NCI-H128 (cell line): ENCODE measurements at regions not wholly inside any gene's neighbourhood (a gene's known extent, or its start where the extent isn't known, plus 50 kb on each side); places are given as distances from the start of the nearest gene placed in this dataset.

Experiments used
- DNase-seq: peaks from one replicate; lab custom pipeline; 2025; ENCODE audit not compliant: unreplicated experiment; lab: John Stamatoyannopoulos, UW

DNA sequence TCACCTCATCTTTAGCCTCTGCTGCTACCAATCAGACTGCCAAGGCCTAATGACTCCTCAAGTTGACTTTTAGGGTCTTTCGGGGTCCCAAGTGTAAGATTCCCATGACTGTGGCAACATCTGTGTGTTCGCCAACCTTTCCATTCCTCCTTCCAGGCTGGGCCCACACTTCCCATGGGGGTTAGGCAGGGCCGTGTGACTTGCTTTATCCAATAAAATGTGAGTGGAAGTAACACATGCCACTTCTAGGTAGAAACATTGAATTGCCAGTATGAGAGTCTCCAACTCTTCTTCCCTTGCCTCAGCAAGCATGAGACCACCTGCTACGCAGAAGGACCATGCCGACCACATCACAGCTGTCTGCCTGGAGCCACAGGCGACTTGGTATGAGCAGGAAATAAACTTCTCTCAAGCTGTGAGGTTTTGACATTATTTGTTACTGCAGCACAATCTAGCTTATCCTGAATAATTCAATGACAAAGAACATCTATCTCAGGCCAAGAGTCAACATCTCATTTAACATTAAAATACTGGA is 190.4 kb upstream of the IER5L start:
- no peak for DNase-seq

DNA sequence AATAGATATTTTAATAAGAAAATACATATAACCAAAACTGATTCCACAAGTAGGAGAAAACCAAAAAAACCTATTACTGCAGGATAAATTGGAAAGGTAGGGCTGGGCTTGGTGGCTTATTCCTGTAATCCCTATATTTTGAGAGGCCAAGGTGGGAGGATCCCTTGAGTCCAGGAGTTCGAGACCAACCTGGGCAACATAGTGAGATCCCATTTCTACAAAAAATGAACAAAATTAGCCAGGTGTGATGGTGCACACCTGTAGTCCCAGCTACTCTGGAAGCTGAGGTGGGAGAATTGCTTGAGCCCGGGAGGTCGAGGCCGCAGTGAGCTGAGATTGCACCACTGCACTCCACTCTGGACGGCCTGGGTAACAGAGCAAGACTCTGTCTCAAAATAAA is 189.2 kb upstream of the IER5L start:
- no peak for DNase-seq

DNA sequence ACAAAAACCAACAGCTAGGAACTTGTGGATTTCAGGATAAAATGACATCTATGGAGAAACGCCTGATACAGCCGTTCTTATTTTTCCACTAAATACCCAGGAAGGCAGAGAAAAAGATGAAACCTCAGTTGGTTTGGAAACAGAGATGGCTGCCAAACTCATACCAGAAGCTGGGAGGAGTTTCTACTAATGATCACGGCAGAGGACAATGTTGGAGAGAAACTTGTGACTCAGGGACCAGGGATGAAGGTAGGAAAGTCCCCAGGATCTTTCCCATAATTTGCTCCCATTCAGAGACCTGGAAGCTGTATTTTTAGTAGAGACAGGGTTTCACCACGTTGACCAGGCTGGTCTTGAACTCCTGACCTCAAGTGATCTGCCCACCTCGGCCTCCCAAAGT is 187.1 kb upstream of the IER5L start:
- DNase-seq, result no peak

DNA sequence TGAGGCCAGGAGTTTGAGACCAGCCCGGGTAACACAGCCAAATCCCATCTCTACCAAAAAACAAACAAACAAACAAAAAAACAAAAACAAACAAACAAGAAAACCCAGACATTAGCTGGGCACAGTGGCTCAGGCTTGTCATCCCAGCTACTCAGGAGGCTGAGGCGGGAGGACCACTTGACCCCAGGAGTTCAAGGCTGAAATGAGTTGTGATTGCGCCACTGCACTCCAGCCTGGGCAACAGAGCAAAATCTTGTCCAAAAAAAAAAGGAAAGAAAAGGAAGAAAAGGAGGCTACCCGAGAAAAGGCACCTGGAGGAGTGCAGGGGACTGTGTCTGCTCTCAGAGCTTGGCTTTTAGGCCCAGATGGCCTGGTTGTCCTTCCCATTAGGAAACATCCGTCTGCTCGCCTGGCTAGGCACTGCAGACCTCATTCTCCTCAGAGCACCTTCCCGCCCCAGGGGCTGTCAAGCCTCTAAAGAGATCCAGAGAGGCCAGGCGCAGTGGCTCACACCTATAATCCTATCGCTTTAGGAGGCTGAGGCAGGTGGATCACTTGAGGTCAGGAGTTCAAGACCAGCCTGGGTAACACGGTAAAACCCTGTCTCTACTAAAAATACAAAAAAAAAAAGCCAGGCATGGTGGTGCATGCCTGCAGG is 185.3 kb upstream of the IER5L start:
- no peak for DNase-seq

DNA sequence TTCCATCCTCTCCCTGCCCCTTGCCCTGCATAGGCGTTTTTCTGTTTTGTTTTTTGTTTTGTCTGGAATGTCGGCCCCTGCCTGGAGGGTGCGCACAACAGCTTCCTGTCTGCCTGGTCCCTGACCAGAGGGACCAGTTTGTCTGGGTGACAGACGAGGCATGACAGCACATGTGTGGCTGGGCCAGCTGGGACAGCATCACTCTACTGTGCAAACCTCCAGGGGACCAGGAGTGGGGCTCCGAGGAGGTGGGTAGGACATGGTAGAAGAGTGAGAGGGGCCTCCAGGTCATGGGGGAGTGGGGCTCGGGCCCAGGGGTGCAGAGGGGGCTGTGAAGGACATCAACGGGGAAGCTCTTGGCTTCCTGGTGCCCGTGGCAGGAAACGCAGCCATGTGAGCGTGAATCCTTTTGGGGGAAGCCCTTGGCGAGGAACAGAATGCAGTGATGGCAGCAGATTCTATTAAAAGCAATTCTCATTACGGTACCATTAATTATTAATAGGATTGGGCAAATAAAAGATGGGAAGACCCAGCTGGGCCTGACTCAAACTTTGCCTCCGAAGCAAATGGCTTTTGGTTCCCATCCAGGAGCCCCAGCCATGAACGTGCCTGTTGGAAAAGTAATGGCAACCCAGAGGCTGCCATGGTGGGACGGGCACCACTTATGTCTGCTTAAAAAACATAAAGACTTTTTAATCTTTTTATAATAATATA is 184.4 kb upstream of the IER5L start:
- DNase-seq, result no peak

DNA sequence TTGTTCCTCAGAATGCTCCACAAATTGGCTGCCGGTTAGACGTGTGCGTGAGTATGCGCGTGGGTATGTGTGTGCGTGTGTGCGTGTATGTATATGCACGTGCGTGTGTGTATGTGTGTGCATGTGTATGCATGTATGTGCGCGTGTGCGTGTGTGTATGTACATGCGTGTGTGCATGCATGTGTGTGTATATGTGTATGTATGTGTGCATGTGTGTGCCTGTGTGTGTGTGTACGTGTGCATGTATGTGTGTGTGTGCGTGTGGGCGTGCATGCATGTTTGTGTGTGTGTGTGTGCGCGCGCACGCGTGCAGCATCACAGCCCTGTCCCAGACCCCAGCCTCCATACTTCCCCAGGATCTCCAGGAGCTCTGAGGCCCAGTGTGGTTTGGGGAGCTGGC is 183.1 kb upstream of the IER5L start:
- DNase-seq, result no peak

DNA sequence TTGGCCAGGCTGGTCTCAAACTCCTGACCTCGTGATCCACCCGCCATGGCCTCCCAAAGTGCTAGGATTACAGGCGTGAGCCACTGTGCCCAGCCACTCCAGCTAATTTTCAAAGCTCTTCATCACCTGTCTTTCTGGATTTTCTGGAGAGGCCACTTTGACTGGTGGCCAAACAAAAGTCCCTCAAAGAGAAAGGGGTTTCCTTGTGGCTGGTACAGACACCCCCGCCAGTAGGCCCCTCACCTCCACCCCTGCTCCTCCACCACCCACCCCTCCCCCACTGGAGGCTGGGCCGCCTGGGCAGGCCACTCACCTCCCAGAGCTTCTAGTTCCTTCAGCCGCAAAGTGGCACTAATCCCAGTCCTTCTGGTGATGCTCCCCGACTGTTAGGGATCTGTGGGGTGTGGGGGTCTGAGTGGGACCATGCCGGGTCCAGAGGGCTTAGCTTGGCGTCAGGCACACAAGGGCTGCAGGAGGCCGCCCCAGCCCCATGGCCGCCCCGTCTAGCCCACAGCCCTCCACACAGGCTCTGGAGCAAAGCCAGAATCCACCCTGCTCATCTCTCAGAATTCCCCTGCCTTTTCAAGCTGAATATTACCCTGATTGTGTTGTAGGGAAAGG is 182.0 kb upstream of the IER5L start:
- no peak for DNase-seq

DNA sequence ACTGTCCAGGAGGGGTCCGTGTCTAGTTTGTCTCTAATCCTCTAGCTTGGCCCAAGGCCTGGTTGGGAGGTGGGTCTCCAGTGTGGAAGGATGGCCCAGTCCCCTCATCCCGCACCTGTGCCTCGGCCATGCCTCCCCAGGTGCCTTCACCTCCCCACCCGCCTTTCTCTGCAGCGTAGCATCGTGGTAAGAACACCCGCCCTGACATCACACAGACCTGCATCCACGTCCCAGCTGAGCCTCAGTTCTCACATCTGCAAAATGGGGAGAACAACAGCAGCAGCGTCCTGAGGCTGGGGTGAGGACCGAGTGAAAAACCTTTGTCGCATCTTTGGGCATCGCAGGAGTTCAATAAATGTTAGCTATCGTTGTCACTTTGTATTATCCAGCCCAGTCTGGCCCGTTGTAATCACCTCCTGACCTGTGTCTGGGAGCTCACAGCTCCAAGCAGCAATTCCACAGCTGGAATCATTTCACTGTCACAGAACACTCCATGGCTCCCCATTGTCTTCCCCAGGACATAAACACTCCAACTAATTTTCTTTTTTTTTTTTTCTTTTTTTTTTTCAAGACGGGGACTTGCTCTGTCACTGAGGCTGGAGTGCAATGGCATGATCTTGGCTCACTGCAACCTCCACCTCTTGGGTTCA is 181.2 kb upstream of the IER5L start:
- DNase-seq, result no peak

DNA sequence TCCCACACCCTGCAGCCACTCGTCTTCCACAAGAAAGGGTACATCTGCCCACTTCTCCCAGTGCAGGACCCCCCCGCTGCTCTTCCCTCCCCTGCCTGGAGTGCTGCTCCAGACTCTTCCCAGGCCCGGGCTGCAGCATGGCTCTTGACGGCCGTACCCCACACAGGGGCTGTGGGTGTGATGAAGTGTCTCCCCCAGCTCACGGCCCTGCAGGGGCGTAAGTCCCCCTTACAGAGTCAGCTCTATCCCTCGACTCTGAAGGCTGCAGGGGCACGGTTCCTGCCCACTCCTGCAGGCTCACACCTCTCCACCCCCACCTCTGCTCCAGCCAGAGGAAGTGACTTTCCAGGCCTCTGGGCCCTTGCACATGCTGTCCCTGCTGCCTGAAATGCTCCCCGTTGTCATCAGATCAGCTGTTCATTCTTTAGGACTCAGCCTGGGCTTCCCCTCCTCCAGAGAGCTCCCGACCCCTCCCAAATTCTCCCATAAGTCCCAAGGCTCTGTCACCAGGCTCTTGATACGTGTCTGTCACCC is 180.6 kb upstream of the IER5L start:
- no peak for DNase-seq

DNA sequence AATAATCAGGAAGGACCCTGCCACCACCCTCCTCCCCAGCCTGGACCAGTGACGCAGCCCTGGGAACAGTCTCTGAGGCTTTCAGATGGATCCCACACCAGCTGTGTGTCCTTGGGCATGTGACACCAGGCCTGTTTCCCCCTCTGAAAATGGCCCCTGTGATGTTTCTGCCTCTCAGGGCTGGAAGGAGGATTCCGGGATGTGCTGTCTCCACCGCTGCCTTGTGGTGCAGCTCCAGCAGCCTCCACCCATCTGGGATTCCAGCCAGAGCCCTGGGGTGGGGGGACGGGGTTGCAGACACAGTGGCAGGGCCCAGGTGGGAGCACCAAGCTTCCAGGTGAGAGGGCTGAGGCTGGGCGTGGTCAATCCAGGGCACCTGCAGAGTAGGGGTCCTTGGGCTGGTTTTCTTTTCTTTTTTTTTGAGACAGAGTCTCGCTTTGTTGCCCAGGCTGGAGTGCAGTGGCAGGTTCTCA is 179.7 kb upstream of the IER5L start:
- no peak for DNase-seq

DNA sequence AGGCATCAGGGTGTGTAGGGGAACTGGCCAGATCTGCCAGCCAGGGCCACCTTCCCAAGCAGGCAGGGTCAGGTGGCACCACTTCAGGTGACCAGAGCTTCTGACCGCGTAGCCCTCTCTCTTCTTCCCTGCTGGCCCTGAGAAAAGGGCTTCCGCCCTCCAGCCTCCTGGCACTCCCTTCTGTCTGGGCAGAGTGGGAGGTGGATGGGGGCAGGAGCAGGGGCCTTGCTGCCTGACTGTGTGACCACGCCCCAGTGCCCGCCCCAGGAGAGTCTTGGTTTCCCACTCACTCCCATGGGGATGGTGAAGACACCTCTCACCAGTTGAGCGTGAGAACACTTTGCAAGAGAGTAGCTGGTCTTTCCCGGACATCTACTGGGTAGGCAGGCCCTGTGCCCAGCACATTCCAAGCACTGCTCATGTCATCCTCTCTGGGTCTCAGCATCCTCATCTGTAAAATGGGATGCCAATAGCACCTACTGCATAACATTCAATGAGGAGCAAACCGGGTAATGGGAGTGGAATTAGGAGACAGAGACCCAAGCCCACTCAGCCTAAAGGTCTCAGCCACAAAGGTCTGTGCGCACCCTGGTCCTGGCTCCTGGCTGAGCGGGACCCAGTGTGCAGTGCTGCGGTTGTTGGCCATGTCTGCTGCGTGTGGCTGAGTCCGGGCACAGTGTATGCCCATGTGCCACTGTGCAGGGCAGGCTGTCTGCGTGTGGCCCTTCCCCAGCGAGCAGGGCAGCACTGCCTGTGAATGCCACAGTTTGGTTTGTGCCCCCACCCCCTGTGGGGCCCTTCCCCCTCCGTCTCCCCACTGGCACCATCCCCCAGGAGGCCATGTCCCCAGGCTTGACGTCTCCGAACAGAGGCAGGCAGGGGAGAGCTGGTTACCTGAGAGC is 179.1 kb upstream of the IER5L start:
- no peak for DNase-seq

DNA sequence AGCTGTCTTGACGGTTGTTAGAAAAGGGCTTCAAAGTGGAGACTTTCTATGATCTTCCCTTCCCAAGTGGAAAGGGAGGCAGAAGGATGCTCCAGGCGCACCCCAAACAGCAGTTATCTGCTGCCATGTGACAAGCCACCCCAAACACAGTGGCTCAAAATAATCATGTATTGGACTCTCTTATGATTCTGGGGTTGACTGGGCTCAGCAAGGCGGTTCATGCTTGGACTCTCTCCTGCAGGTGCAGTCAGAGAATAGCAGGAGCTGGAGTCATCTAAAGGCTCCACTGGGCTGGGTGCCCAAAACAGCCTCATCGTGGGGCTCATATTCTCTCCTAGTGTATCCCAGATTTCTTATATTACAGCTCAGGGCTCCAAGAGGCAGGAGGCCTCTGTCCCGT is 177.6 kb upstream of the IER5L start:
- DNase-seq, result no peak

DNA sequence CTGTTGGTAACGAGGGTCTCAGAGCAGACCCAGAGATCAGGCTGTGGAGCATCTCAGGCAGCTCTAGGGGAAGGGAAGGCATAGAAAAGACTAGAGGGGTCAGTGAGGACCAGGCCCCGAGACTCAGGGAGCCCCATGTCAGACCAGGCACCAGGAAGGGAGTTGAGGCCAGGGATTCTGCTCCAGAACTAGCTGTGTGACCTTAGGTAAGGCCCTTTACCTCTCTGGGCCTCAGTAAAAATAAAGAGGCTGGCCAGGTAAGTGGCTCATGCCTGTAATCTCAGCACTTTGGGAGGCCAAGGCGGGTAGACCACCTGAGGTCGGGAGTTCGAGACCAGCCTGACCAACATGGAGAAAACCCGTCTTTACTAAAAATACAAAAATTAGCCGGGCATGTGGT is 176.4 kb upstream of the IER5L start:
- DNase-seq, result no peak

DNA sequence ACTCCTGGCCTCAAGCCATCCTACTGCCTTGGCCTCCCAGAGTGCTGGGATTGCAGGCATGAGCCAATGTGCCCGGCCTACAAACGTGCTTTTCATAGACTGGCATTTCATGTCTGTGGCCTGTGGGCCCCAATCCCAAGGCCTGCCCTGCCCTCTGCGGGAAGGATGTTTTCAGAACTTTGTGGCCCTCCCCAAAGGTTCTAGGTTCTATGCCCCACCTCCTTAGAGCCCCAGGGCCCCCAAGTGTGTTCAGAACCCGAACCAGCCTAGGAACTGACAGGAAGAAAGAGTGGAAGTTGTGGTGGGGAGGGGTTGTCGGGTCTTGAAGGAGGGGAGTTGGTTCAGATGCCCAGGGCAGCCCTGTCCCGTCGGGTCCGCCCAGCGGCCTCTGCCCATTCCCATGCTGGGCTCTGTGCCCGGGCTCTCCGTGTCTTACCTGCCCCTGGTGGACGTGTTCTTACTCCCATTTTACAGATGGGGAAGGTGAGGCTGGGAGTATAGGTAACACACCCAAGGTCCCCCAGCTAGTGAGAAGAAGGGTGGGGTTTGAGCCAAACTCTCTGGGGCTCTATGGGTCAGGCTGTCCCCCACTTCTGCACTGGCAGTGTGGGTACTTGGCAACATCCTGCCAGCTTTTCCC is 175.8 kb upstream of the IER5L start:
- DNase-seq, result no peak

DNA sequence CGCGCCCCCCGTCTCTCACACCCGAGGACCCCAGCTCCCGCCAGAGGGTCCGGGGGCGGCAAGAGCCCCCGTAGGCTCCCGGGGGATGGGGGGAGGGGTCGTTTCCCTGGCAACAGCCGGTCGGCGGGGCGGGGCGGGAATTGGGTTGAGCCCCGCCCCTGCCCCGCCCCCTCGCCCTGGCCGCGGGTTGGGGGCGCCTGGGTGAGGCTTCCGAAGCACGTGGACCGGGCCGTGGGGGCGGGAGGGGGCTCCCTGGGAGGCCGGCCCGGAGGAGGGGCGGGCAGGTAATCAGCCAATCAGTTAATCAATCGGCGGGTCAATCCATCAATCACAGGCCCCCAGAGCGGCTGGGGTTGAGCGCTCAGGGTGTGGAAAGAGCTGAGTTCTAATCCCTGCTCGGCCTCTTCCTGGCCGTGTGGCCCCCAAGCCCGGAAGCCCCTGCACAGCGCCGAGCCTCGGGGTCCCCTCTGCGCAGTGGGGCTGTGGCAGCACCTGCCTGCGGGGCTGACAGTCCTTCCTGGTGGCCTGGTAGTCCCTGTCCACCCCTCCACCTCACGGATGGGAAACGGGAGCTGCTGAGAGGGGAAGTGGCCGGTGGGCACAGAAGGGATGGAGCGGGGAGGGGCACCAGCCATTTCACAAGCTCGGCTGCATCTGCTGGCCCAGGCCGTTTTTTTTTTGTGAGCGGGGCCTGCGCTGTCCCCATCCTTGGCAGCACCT is 174.2 kb upstream of the IER5L start:
- no peak for DNase-seq

DNA sequence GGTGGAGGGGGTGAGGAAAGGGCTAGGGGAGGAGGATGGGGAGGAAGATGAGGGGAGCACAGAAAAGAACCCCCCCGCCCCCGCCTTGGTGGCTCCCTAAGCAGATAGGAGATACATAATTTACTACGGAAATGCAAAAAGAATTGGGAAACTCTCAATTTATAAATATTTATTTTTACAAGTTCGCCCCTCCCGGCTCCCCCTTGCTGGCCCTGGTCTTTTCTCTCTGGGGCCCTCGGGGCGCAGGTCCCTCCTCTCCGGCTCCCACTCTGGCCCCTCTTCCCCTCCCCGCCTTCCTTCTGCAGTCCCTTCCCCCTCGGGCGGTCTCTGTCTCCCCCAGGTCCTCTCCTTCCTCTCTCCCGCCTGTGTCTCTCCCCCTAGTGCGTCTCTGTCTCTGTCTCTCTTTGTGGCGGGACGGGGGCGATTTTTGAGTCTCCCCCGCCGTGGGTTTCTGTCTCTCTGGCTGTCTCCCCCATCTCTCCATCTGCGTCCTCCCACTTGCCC is 173.6 kb upstream of the IER5L start:
- no peak for DNase-seq

DNA sequence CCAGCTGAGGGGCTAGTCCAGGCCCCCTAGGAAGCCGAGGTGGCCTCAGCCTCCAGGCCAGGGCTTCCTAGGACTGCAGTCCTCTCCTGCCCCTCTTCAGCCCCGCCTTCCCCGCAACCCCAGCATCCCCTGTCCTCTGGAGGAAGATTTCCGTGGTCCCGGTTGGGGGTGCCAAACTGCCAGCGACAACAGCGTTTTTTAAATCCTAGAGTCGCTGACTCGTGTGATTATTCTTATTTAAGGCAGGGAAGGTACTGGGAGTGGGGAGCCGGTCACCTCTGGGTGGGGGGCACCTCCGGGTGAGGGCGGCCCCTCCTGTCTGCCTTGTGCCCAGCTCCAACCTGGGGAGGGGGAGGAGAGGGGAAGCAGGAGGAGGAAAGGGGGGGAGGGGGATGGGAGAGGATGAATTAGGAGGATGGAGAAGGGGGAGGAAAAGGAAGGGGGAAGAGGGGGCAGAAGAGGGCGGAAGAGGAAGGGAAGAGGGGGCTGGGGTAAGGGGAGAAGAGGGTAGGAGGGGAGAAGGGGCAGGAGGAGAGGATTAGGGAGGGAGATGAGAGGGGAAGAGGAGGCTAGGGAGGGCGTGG is 173.1 kb upstream of the IER5L start:
- no peak for DNase-seq

DNA sequence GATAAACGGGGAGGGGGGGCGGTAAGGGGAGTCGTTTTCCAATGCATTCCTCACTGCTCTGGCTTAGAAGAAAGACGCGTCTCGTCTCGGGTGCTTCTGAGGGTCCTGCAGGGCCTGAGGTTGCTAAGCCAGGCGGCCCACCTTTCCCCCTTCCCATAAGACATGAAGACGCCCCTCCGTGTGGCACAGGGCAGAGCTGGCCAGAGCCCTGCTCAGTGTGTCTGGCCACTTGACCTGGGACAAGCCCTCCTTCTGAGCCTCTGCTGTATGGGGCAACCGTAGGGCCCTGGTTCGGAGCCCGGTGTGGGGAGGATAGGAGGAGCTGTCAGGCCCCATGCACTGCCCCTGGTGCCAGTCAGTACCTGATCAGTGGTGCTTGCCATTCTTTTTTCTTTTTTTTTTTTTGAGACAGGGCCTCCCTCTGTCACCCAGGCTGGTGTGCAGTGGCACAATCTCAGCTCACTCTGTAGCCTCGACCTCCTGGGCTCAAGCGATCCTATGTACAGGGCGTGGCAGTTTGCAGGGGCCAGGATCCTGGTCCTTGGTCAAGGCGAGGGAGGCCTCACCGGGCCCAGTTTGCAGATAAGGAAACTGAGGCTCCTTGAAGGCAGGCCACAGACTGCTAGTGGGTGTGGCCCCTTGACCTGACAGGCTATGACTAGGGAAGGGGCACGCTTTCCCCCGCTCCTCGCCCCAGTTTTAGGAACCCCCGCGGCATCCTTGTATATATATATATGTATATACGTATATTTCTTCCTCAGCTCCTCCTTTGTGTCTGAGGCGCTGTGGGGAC is 172.3 kb upstream of the IER5L start:
- DNase-seq, result no peak
